ENCODE measurements at regions not wholly inside any gene's neighbourhood (a gene's known extent, or its start where the extent isn't known, plus 50 kb on each side); places are given as distances from the start of the nearest gene placed in this dataset.

GRCh38 chr18:69143084-69143483 lies 257.6 kb upstream of the DOK6 start:
- no peak for TF ChIP-seq CTCF (conservative IDR thresholded peaks at IDR 0.05; ENCODE audit: low read depth, low read length)
- no peak for DNase-seq (ENCODE audit: low read depth)
- H3K4me3 ChIP-seq (ENCODE audit: low read depth, low read length): no peak overlapping the region

- DNase-seq (ENCODE audit: low read depth): no peak
- no peak for TF ChIP-seq CTCF (conservative IDR thresholded peaks at IDR 0.05; ENCODE audit: low read depth, low read length)
- no peak overlapping the region for H3K4me3 ChIP-seq (ENCODE audit: low read depth, low read length)
These were observed 248.3 kb upstream of the DOK6 start for GRCh38 chr18:69152436-69152835.

GRCh38 chr18:69157906-69158305 lies 242.8 kb upstream of the DOK6 start:
- DNase-seq (ENCODE audit: low read depth): no peak
- no peak overlapping the region for H3K4me3 ChIP-seq (ENCODE audit: low read depth, low read length)
- no peak for TF ChIP-seq CTCF (conservative IDR thresholded peaks at IDR 0.05; ENCODE audit: low read depth, low read length)

- DNase-seq (ENCODE audit: low read depth): no peak
- no peak overlapping the region for H3K4me3 ChIP-seq (ENCODE audit: low read depth, low read length)
- no peak for TF ChIP-seq CTCF (conservative IDR thresholded peaks at IDR 0.05; ENCODE audit: low read depth, low read length)
These were observed 241.7 kb upstream of the DOK6 start for GRCh38 chr18:69158944-69159343.

GRCh38 chr18:69161383-69162028 lies 239.2 kb upstream of the DOK6 start:
- H3K4me3 ChIP-seq (ENCODE audit: low read depth, low read length): peak overlapping the region; percentile 32
- TF ChIP-seq CTCF (conservative IDR thresholded peaks at IDR 0.05; ENCODE audit: low read depth, low read length): peak; percentile 1

GRCh38 chr18:69162649-69163048 lies 238.0 kb upstream of the DOK6 start:
- TF ChIP-seq CTCF (conservative IDR thresholded peaks at IDR 0.05; ENCODE audit: low read depth, low read length): no peak
- no peak overlapping the region for H3K4me3 ChIP-seq (ENCODE audit: low read depth, low read length)

More at GRCh38 chr18:69161383-69162028, 239.2 kb upstream of the DOK6 start:
- no peak for DNase-seq (ENCODE audit: low read depth)

GRCh38 chr18:69172046-69172445 lies 228.6 kb upstream of the DOK6 start:
- no peak for TF ChIP-seq CTCF (conservative IDR thresholded peaks at IDR 0.05; ENCODE audit: low read depth, low read length)
- DNase-seq (ENCODE audit: low read depth): no peak
- H3K4me3 ChIP-seq (ENCODE audit: low read depth, low read length): no peak overlapping the region

More at GRCh38 chr18:69162649-69163048, 238.0 kb upstream of the DOK6 start:
- no peak for DNase-seq (ENCODE audit: low read depth)
